HG03460 (cell line): ENCODE measurements at regions not wholly inside any gene's neighbourhood (a gene's known extent, or its start where the extent isn't known, plus 50 kb on each side); places are given as distances from the start of the nearest gene placed in this dataset.
"Not testable (repeated sequence)": the region's sequence is repeated elsewhere in the genome, so short reads cannot be mapped to it uniquely, and the experiment has no call there.

ENCODE experiments used
- ATAC-seq: cut with Tn5 transposase; IDR thresholded peaks from one replicate; pipeline ENCODE4 v1.9.1; 2021; ENCODE audit not compliant: unreplicated experiment

DNA sequence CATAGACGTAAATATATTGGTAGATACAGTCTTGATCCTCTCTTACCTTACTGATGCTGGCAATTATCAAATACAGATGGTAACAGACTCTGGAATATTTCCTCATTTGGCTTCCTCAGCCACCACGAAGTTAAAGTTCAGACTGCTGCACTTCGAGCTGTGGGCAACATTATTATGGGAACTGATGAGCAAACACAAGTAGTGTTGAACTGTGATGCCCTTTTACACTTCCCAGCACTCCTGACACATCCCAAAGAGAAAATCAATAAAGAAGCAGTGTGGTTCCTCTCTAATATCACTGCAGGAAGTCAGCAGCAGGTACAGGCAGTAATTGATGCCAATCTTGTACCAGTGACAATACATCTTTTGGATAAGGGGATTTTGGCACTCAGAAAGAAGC, 162.7 kb upstream of the NT5E start:
- no peak for ATAC-seq

DNA sequence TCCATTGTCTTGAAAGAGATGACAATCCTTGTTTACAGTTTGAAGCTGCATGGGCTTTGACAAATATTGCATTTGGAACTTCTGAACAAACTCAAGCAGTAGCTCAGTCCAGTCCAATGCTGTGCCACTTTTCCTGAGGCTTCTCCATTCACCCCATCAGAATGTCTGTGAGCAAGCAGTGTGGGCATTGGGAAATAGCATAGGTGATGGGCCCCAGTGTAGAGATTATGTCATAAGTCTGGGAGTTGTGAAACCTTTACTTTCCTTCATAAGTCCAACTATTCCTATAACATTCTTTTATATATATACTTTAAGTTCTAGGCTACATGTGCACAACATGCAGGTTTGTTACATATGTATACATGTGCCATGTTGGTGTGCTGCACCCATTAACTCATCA, 163.4 kb upstream of the NT5E start:
- not testable (repeated sequence) for ATAC-seq

DNA sequence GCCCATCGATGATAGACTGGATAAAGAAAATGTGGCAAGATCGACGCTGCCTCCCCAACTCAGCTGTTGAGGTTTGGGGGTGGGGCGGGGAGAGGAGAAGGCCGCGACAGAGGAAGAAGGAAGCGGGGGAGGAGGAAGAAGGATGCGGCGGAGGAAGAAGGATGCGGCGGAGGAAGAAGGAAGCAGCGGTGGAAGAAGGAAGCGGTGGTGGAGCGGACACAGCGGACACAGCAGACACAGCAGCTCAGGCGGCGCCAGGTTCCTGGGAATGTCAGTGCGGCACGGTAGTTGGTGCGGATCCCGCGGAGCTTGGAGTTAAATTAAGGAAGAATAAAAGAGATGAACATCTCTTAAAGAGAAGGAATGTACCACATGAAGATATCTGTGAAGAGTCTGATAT, 163.9 kb upstream of the NT5E start:
- no peak for ATAC-seq

DNA sequence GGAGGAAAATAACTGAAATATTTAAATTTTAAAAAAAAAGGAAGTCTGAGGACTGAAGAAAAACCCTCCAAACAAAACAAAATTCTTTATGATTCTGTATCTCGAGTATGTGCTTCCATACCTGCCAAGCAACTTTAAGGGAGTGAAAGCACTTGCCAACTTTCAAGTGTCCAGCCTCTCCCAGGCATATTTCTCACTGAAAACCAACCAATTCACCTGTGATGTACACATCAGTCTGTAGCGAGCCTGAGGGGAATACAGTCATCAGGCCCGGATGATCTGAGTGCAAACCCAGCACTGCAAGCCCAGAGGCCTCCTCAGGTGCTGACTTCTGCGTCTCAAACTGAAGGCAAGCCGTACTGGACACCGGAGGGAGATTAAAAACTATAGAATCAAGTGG, 164.8 kb upstream of the NT5E start:
- ATAC-seq = no peak

DNA sequence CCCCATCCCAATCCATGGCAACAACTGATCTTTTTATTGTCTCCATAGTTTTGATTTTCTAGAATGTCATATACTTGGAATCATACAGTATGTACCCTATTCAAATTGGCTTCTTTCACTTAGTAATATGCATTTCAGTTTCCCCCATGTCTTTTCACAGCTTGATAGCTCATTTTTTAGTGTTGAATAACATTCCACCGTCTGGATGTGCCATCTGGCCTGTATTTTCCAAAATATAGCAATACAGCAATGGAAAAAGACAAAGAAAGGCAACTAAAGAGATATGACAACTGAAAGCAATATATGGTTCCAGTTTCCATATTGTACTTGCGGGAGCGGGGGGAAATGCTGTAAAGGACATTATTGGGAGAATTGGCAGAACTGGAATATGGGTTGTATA, 166.4 kb upstream of the NT5E start:
- no peak for ATAC-seq

DNA sequence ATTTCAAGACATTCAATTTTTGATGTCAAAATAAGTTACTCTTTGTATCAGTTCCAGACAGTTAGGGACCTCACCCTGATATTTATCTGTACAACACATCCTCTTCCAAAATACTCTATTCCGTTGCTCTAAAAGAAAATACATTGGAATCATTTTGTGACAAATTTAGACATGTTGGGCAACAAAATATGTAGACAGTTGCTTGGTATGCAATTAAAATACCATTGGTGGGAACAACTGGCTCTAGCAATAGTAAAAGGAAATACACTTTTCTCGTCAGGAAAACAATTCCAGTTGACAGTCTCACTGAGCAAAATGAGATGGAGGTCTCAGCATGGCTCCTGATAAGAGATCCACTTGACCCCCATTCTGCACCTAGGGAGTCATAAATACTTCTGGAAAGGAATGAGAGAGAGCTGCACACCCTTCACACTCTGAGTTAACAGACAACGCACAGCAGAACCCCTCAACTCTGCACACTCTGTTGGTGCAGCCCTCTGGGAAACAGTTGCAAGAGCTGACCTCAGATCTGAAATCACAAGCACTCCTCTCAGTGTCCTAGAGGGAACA, 171.3 kb upstream of the NT5E start:
- no peak for ATAC-seq

DNA sequence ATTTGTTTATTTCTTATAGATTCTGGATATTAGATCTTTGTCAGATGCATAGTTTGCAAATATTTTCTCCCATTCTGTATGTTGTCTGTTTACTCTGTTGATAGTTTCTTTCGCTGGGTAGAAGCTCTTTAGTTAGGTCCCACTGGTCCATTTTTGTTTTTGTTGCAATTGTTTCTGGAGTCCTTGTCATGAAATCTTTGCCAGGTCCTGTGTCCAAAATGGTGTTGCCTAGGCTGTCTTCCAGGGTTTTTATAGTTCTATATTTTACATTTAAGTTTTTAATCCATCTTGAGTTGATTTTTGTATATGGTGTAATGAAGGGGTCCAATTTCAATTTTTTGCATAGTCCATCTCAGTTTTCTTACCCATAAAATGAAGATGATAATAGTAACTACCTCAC, 173.9 kb upstream of the NT5E start:
- ATAC-seq = not testable (repeated sequence)

DNA sequence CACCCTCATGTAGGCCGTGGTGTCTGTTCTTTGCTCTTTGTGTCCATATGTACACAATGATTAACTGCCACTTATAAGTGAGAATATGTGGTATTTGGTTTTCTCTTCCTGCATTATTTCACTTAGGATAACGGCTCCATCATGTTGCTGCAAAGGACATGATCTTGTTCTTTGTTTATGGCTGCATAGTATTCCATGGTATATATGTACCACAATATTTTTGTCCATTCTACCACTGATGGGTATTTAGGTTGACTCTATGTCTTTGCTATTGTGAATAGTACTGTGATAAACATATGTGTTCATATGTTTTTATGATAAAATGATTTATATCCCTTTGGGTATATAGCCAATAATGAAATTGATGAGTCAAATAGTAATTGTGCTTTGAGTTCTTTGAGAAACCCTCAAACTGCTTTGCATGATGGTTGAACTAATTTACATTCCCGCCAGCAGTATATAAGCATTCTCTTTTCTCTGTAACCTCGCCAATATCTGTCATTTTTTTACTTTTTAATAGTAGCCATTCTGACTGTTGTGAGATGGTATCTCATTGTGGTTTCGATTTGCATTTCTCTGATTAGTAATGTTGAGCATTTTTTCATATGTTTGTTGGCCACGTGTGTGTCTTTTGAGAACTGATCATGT, 174.4 kb upstream of the NT5E start:
- no peak for ATAC-seq

DNA sequence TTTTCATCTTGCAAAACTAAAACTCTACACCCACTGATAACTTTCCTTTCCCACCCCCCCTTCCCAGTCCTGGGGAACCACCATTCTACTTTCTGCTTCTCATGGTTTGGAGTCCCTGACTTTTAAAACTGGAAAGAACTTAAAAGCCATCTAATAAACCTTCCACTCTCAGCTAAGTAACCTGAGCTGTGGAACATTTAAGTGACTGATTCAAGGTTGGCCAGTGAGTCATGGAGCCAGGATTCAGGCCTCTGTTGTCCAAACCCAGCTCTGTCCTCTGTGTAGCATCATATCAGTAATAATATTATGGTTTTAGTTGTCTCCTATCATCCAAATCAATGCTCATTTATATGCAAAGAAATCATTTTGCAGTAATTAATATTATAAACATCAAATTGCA, 176.0 kb upstream of the NT5E start:
- ATAC-seq = no peak

DNA sequence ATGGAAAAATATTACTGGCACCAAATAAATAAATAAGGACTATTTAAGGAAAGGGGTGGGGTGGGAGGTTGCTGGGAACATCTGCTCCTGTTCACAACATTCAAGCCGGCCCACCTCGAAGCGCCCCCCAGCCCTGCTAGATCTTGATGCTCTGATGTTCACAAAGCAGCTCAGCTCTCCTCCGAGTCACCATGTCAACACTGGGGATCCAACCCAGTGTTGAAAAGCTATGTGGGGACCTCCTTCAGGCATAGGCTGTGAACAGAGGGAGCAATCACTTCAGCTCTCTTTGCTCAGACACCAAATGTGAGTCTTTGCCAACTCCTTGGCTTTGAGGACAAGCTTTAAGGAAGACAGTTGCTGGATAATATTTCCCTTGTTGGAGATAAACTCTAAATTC, 176.8 kb upstream of the NT5E start:
- ATAC-seq = no peak

DNA sequence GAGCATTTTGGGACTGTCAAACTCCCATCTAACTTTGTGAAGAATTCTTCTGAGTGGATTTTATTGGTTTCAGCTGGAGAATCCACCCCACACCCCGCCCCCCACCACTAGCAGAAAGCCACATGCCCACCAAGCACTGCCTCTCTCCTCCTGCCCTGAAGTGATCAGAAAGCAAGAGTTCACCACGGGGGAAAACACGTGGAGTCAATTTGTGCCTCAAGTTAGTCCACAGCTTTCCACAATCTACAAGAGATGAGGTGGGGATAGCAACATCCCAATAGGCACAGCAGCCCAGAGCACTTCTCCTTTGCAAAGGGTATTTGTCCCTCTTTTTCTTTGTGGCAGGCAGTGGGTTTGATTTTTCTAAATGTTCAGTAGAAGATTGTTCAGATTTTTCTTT, 177.3 kb upstream of the NT5E start:
- no peak for ATAC-seq

DNA sequence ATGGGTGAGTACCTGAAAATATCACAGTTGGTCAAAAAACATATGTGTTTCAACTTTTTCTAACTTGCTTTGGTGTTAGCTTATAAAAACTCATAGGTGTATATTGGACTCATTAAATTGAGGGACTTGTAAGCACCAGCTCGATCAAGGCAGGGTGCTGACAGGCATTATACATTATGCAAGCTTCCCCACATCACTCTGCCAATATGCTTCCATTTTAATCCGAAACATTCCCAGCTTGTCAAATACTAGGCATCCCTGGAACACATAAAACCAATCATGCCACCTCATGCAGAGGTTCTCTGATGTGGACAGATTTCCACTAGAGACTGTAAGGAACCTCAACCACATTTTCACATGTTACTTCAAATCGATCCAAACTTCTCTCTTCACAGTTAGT, 187.3 kb upstream of the NT5E start:
- ATAC-seq = no peak

DNA sequence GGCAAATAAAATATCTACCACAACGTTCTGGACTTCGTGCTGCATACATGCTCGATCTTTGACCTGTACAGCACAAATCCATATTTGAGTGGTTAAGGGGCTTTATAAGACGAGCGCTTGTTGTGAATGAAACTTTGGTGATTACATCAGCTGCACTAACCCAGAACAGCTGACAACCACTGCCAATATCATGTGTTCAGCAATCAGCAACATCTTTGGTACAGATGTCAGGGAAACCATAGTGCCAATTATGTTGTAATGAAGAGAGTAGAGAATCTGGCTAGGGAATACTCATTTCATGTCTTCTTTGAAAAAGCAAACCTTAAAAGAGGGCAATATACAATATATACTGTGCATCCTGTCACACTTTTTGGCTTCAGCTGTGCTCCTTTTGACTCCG, 188.6 kb upstream of the NT5E start:
- ATAC-seq = no peak

DNA sequence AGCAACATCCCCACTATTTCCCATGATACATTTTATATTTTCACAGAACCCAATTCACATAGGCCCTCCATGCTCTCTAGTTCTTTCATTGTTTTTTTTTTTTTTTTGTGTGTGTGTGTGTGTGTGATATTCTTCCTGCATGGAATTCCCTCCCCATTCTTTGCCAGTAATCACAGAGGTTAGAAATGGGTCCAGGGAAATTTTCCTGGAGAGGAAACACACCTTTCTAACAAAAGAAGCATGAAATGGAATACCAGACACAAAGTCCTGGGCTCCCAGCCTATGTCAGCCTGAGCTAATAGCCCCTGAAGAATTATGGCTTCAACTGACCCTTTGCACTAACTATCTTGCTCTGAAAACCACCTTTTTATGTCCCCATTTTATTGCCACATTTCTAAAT, 194.2 kb upstream of the NT5E start:
- no peak for ATAC-seq

DNA sequence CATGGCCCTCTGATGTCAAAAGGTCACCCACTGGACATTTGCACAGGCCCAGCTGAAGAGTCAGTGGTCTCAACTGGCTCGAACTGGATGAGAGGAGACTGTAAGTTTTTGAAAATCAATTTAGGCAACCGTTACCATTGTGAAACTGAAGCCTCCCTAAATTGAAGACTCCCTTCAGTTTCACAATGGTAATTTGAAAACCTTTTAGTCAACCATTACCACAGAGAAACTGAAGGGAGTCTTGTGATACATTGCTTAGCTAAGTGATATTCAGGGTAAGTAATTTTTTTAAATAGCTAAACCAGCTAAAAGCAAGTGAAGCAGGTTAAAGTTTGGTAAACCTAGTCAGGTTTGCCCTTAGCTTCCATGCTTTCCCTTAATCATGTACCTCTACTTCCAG, 197.3 kb upstream of the NT5E start:
- no peak for ATAC-seq

DNA sequence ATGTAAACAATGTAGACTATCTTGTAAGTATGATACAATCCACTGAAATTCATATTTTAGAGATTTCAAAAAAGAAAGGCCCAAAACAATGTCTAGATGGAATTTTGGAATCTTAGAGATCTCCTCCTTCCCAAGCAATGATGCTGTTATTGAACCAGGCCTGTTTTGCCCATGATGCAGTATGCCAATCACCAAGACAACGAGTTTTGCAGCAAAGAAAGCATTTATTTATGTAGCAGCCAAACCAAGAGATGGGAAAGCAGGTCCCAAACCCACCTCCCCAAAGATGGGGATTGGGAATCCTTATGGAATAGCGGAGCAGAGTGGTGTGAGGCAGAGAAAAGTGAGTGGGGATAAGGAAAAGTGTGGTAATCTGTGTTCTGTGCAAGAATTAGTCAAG, 197.8 kb upstream of the NT5E start:
- no peak for ATAC-seq

DNA sequence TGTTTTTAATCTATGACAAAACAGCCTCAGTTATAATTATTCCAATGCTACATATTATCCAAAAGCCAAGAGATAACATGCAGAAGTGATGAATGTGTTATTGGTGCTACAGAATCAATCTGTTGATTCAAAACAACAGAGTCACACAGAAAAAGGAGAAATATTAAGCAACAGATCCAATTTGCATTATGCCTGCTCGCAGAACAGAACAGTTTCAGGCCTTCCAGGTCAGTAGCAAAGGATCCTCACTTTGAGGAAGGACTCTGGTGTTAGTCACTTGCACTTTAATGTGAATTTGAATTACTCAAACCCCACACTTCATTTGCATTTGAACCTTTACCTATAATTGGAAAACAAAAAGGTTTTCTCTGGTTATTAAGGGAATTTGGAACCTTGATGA, 198.6 kb upstream of the NT5E start:
- ATAC-seq = no peak

DNA sequence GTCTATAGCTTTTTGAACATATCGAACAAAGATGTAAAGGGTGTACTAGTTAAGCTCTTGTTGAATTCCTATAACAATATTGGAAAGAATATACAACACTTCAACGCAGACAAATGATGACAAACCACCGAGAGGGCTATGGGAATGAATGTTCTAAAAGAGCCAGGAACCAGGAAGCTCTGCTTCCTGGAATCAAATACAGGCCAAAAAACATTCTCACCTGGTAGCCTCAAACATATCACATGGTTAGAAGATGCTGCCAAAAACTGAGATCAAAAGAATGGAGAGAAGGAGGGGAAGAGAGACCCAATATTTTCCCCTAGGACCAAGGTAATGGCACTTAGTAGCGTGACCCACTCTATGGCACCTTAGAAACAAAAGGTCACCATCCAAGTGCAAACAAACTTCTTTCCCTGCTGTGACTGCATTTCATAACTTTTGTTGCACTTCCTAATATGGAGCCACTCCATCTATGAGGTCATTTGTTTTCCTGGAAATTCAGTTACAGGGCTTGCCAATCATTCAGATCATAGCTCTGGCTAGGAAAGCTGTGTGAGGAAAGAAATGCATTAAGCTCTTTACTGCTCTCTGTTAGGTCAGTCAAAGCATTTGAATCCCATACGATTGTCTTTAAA, 199.2 kb upstream of the NT5E start:
- no peak for ATAC-seq

DNA sequence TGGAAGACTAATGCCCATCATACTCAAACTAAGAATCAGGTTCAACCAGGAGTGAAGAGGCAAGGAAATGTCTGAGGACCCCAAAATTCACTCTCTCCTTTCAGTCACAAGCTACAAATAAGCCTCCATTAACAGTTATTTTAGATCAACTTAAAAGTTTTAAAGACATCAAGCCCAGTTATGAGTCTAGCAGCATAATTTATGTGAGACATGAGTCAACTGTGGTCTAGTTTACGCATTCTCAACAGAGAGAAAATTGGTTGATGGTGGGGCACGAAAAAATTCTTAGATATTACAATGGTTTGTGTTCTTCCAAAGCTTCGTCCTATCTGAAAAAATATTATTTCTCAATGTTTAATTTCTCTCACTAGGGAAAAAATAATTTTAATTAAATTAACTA, 204.9 kb upstream of the NT5E start:
- ATAC-seq = no peak

DNA sequence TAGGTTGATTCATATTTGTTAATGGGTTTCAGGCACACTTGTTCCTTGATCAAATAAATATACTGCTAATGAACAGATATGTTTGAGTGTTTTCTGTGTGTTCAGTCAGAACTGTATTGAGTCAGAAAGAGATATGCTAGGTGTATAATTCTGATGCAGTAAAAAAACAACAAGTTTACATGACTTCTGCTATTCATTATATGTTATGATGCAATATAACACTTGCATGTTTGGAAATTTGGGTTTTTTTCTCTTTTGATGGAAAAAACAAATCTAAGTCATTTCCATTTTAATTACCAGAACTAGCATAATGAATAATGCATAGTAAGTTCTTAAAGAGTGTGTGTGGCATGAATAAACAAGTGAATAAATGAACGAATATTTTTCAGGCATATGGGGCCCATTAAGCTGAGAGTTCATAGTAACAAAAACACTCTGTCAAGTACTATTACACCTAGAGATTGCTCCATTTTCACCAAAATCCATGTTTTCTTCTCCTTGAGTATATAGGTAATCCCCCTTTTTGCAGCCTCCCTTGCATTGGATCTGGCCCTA, 208.3 kb upstream of the NT5E start:
- no peak for ATAC-seq

DNA sequence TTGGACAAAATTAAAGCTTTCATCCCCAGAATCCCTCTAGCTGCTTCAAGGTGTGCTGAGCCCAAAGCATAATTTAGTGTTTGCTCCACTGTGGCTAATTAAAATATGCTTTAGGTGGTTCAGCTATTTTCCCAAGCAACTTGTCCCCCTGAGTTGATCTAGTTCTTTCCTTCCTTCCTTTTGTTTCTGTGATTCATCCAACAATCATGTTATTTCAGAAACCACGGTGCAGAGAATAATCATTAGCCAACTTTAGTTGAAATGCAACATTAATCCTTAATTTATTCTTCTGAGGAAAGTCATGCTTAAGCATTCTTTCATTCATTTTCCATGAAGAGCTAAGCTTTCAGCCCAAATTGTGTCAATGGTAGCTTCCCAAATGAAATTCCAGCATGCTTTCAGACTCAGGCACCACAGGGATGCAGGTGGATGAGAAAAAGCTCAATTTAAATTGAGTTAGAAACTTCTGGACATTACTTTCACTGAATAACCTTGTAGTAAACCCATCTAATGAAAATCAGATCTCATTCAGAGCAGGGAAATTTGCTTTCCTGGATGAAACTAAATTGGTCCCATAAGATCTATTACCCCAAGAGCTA, 209.0 kb upstream of the NT5E start:
- no peak for ATAC-seq

DNA sequence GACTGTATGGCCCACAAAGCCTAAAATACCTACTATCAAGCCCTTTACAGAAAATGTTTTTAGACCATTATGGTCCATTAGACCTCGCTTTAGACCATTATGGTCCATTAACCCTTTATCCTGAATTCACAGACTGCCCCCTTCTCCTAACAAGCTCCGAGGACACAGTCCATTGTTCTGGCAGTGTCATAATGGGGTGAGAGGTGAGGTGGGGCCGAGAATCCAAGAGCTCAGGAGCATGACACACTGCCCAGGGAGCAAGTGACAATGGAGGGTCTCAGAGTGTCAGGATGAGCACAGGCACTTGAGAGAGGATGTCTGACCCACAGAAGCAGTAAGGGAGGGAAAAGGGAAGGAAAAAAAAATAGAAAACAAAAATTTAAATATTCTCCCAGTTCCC, 212.4 kb upstream of the NT5E start:
- ATAC-seq = no peak
